DOHH2 (cell line): ENCODE measurements at regions not wholly inside any gene's neighbourhood (a gene's known extent, or its start where the extent isn't known, plus 50 kb on each side); places are given as distances from the start of the nearest gene placed in this dataset.

ENCODE experiments used
- EZH2phosphoT487 ChIP-seq: fragments of 200-600 bp; sonication (generic); IDR thresholded peaks from 2 replicates; pipeline ENCODE4 v1.6.1; 2017; ENCODE audit warnings: borderline replicate concordance, mild to moderate bottlenecking, antibody characterized with exemption, low read length, moderate library complexity, mixed read lengths
- TF ChIP-seq, protein P1 (sequence below): fragments of 200-600 bp; sonication (generic); IDR thresholded peaks from one replicate; pipeline ENCODE4 v1.5.1; 2014; ENCODE audit warnings: antibody characterized with exemption, mild to moderate bottlenecking, low read depth, low read length; ENCODE audit not compliant: poor library complexity, severe bottlenecking

DNA sequence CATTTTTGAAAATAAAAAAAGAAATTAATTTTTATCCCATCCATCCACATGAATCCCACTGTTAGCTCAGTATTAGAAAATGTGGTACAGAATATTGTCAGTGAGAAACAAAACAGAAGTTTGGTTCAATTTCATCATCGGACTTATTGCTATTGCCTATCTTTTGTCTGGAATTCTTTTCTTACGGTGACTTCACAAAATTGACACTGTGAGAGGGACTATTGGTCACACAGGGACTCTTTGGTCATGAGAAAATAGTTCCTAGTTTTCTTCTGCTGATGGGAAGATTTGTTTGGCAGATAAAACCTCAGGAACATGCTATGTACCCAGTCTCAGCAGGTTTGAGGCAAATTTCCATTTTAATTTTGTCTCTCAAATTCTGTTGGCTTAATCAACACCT, 186.2 kb upstream of the ELL2 start:
- TF ChIP-seq, protein P1, sequence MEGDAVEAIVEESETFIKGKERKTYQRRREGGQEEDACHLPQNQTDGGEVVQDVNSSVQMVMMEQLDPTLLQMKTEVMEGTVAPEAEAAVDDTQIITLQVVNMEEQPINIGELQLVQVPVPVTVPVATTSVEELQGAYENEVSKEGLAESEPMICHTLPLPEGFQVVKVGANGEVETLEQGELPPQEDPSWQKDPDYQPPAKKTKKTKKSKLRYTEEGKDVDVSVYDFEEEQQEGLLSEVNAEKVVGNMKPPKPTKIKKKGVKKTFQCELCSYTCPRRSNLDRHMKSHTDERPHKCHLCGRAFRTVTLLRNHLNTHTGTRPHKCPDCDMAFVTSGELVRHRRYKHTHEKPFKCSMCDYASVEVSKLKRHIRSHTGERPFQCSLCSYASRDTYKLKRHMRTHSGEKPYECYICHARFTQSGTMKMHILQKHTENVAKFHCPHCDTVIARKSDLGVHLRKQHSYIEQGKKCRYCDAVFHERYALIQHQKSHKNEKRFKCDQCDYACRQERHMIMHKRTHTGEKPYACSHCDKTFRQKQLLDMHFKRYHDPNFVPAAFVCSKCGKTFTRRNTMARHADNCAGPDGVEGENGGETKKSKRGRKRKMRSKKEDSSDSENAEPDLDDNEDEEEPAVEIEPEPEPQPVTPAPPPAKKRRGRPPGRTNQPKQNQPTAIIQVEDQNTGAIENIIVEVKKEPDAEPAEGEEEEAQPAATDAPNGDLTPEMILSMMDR: no peak
- TF ChIP-seq EZH2phosphoT487: no peak
